HCT116 (cell line): ENCODE measurements at regions not wholly inside any gene's neighbourhood (a gene's known extent, or its start where the extent isn't known, plus 50 kb on each side); places are given as distances from the start of the nearest gene placed in this dataset.

ENCODE experiments used
- ATAC-seq: fragments of 200-7000 bp; cut with Tn5 transposase; 2 replicates; pipeline ENCODE4 v1.9.1; 2020; ENCODE audit warnings: mild to moderate bottlenecking, moderate library complexity
- BruUV-seq: library from RNA; stranded (reverse); fragments of 400-500 nt; replicated peaks from 2 replicates; lab custom pipeline; 2021; lab: Mats Ljungman, UMichigan
- CTCF ChIA-PET: fragments of 300-600 bp; sonication (Branson Sonifier 250); formaldehyde crosslinking; loops from one replicate; lab custom pipeline; 2021; ENCODE audit warnings: antibody characterized with exemption; lab: Charles Lee
- POLR2A ChIA-PET: fragments of 300-600, 350-600 bp; sonication (Branson Sonifier 250); formaldehyde crosslinking; loops from one replicate; lab custom pipeline; 2021; ENCODE audit warnings: antibody characterized with exemption; lab: Charles Lee
- RAD21 ChIA-PET, 2 experiments: fragments of 300-600 bp; sonication (Branson Sonifier 250); formaldehyde crosslinking; loops; one replicate each; lab custom pipeline; 2023; ENCODE audit warnings: low total read pairs in 2 of 2; ENCODE audit not compliant: uncharacterized antibody in 2 of 2, unreplicated experiment in 2 of 2, low non-redundant PET in 1 of 2; lab: Charles Lee
- DNase-seq: peaks from one replicate; pipeline ENCODE4 v3.0.0-alpha.2; 2010; ENCODE audit warnings: low read depth, low spot score
- H2AFZ ChIP-seq: fragments of 200-600 bp; shearing (Covaris generic), sonication (generic); 2 replicates; pipeline ENCODE4 v1.6.1; 2017; ENCODE audit warnings: low read depth, mixed run types, mixed read lengths, antibody characterized with exemption, low read length; ENCODE audit not compliant: poor library complexity, severe bottlenecking
- H3K27ac ChIP-seq: 2 replicates; pipeline ENCODE4 v1.5.1; 2012; ENCODE audit warnings: low read depth, low read length
- H3K27me3 ChIP-seq: fragments of 200-600 bp; sonication (generic); 2 replicates; pipeline ENCODE4 v1.6.1; 2016; ENCODE audit warnings: mixed run types, low read length, mixed read lengths; ENCODE audit not compliant: insufficient read depth
- H3K36me3 ChIP-seq, 2 experiments: fragments of 200-500 bp in 1 of 2; fragments of 200-600 bp in 1 of 2; sonication (Bioruptor generic) in 1 of 2; sonication (generic) in 1 of 2; 2 replicates each; pipeline versions ENCODE4 v1.5.1 to v1.6.1; 2014 to 2016; ENCODE audit warnings: low read length in 2 of 2, inconsistent platforms in 1 of 2, mixed read lengths in 1 of 2, mixed run types in 1 of 2; ENCODE audit not compliant: insufficient read depth in 2 of 2, control insufficient read depth in 1 of 2
- H3K4me1 ChIP-seq, 2 experiments: fragments of 200-600 bp in 1 of 2; sonication (generic) in 1 of 2; 2 replicates each; pipeline versions ENCODE4 v1.5.1 to v1.6.1; 2012 to 2017; ENCODE audit warnings: low read length in 2 of 2, inconsistent platforms in 1 of 2, mild to moderate bottlenecking in 1 of 2, mixed read lengths in 1 of 2, mixed run types in 1 of 2, moderate library complexity in 1 of 2; ENCODE audit not compliant: insufficient read depth in 2 of 2, control insufficient read depth in 1 of 2
- H3K4me2 ChIP-seq: fragments of 200-600 bp; sonication (generic); 2 replicates; pipeline ENCODE4 v1.6.1; 2017; ENCODE audit warnings: mixed run types, low read length, mixed read lengths
- H3K4me3 ChIP-seq, 2 experiments: fragments of 200-600 bp in 1 of 2; sonication (generic) in 1 of 2; replicated peaks in 1 of 2; 2 replicates each; pipeline ENCODE4 v1.5.1; 2011 to 2016; ENCODE audit warnings: low read length in 2 of 2, control low read depth in 1 of 2, low read depth in 1 of 2, mild to moderate bottlenecking in 1 of 2, mixed read lengths in 1 of 2, mixed run types in 1 of 2
- H3K79me2 ChIP-seq: fragments of 200-600 bp; sonication (generic); 2 replicates; pipeline ENCODE4 v1.6.1; 2017; ENCODE audit warnings: mild to moderate bottlenecking, mixed run types, low read length, moderate library complexity, mixed read lengths; ENCODE audit not compliant: insufficient read depth
- H3K9ac ChIP-seq: fragments of 200-600 bp; sonication (generic); 2 replicates; pipeline ENCODE4 v1.6.1; 2016; ENCODE audit warnings: low read length, mixed read lengths
- H3K9me2 ChIP-seq: fragments of 200-600 bp; sonication (generic), shearing (Covaris generic); 2 replicates; pipeline ENCODE4 v1.6.1; 2017; ENCODE audit warnings: mixed run types, mild to moderate bottlenecking, moderate library complexity; ENCODE audit not compliant: insufficient read depth
- H3K9me3 ChIP-seq, 2 experiments: fragments of 200-500 bp in 1 of 2; fragments of 200-600 bp in 1 of 2; sonication (Bioruptor generic) in 1 of 2; sonication (generic) in 1 of 2; 2 replicates each; pipeline ENCODE4 v1.6.1; 2014 to 2017; ENCODE audit warnings: low read length in 2 of 2, mixed read lengths in 2 of 2, inconsistent platforms in 1 of 2, low read depth in 1 of 2, mild to moderate bottlenecking in 1 of 2, mixed run types in 1 of 2, moderate library complexity in 1 of 2; ENCODE audit not compliant: control insufficient read depth in 1 of 2, insufficient read depth in 1 of 2
- H4K20me1 ChIP-seq: fragments of 200-600 bp; sonication (generic), shearing (Covaris generic); 2 replicates; pipeline ENCODE4 v1.6.1; 2017; ENCODE audit warnings: mixed run types, mild to moderate bottlenecking, moderate library complexity; ENCODE audit not compliant: insufficient read depth
- CBX3 ChIP-seq: IDR thresholded peaks from 2 replicates; pipeline ENCODE4 v1.6.1; 2012; ENCODE audit warnings: low read depth
- CEBPB ChIP-seq: IDR thresholded peaks from 2 replicates; pipeline ENCODE4 v1.6.1; 2012; ENCODE audit warnings: low read depth
- EGR1 ChIP-seq: IDR thresholded peaks from 2 replicates; pipeline ENCODE4 v1.6.1; 2012; ENCODE audit warnings: low read depth
- ELF1 ChIP-seq: IDR thresholded peaks from 2 replicates; pipeline ENCODE4 v1.6.1; 2012; ENCODE audit warnings: low read depth, borderline replicate concordance
- EZH2 ChIP-seq: fragments of 200-600 bp; sonication (generic); IDR thresholded peaks from 2 replicates; pipeline ENCODE4 v1.6.1; 2017; ENCODE audit warnings: antibody characterized with exemption, mixed run types
- EZH2phosphoT487 ChIP-seq: fragments of 200-600 bp; IDR thresholded peaks from 2 replicates; pipeline ENCODE4 v1.6.1; 2018; ENCODE audit warnings: antibody characterized with exemption, borderline replicate concordance
- FOSL1 ChIP-seq: IDR thresholded peaks from 2 replicates; pipeline ENCODE4 v1.6.1; 2012; ENCODE audit warnings: low read depth
- JUND ChIP-seq: IDR thresholded peaks from 2 replicates; pipeline ENCODE4 v1.6.1; 2012
- POLR2A ChIP-seq: IDR thresholded peaks from 2 replicates; pipeline ENCODE4 v1.7.0; 2011; ENCODE audit warnings: borderline replicate concordance; ENCODE audit not compliant: insufficient read depth, insufficient read length; ENCODE audit errors: extremely low read depth
- RAD21 ChIP-seq: IDR thresholded peaks from 2 replicates; pipeline ENCODE4 v1.6.1; 2012; ENCODE audit warnings: low read depth, mild to moderate bottlenecking
- SIN3A ChIP-seq: IDR thresholded peaks from 2 replicates; pipeline ENCODE4 v1.6.1; 2012; ENCODE audit warnings: low read depth
- SP1 ChIP-seq: IDR thresholded peaks from 2 replicates; pipeline ENCODE4 v1.6.1; 2012; ENCODE audit warnings: low read depth
- SRF ChIP-seq: IDR thresholded peaks from 2 replicates; pipeline ENCODE4 v1.6.1; 2012; ENCODE audit warnings: low read depth
- TCF7L2 ChIP-seq: IDR thresholded peaks from 2 replicates; pipeline ENCODE4 v1.7.0; 2011; ENCODE audit warnings: borderline replicate concordance, inconsistent platforms; ENCODE audit not compliant: insufficient read depth, insufficient read length; ENCODE audit errors: extremely low read depth
- ZFX ChIP-seq: fragments of 450-650 bp; IDR thresholded peaks from 2 replicates; pipeline ENCODE4 v1.6.1; 2017
- ZNF274 ChIP-seq: fragments of 200-500 bp; sonication (Bioruptor generic); IDR thresholded peaks from 2 replicates; pipeline ENCODE4 v1.6.1; 2014; ENCODE audit warnings: mild to moderate bottlenecking, low read depth, low read length, inconsistent platforms
- intact Hi-C: fragments of 100-400 bp; cut with micrococcal nuclease; formaldehyde crosslinking; loops from 2 replicates; pipeline ENCODE4 v1.10.0; 2022
- TF ChIP-seq, protein P1 (sequence below), 3 experiments: fragments of 200-600 bp in 1 of 3; sonication (generic) in 1 of 3; IDR thresholded peaks in 2 of 3; conservative IDR thresholded peaks in 1 of 3; 2 replicates each; pipeline ENCODE4 v1.5.1; 2012 to 2017; ENCODE audit warnings: low read depth in 2 of 3, low read length in 2 of 3, antibody characterized with exemption in 1 of 3, borderline replicate concordance in 1 of 3, control low read depth in 1 of 3, mild to moderate bottlenecking in 1 of 3, mixed read lengths in 1 of 3, mixed run types in 1 of 3, moderate library complexity in 1 of 3; ENCODE audit not compliant: insufficient read depth in 1 of 3
- TF ChIP-seq, protein P2 (sequence below): IDR thresholded peaks from 2 replicates; pipeline ENCODE4 v1.6.1; 2012
- TF ChIP-seq, protein P3 (sequence below): IDR thresholded peaks from 2 replicates; pipeline ENCODE4 v1.6.1; 2012; ENCODE audit warnings: low read depth
- TF ChIP-seq, protein P4 (sequence below): IDR thresholded peaks from 2 replicates; pipeline ENCODE4 v1.6.1; 2012

DNA sequence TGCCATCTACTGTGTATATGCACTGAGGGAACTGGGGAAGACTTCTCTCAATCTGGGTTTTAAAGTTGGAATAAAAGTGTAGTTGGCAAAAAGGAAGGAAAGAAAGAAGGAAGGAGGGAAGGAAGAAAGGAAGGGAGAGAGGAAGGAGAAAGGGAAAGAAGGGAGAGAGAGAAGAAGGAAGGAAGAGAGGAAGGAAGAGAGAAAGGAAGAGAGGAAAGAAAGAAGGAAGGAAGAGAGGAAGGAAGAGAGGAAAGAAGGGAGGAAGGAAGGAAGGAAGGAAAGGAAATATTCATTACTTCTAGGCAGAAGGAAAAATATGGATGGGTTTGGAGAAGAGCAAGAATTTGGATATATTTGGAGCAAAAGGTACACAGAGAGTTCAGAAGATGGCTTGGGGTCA lies 343.6 kb upstream of the AUTS2 start:
- no peak overlapping the region for H2AFZ ChIP-seq
- H3K4me3 ChIP-seq = no peak overlapping the region
- H3K4me1 ChIP-seq = no peaks in the 10 kb centered on the region
- H3K9ac ChIP-seq = no peak overlapping the region
- POLR2A ChIA-PET = no interaction called here
- BruUV-seq = no TSS peak
- no peaks in the 10 kb centered on the region for H3K36me3 ChIP-seq
- H3K27ac ChIP-seq = no peak overlapping the region
- no peaks in the 10 kb centered on the region for H3K9me2 ChIP-seq
- intact Hi-C loops = no loop called here
- ATAC-seq (no peak), DNase-seq (no peak)
- TF ChIP-seq, protein P1, sequence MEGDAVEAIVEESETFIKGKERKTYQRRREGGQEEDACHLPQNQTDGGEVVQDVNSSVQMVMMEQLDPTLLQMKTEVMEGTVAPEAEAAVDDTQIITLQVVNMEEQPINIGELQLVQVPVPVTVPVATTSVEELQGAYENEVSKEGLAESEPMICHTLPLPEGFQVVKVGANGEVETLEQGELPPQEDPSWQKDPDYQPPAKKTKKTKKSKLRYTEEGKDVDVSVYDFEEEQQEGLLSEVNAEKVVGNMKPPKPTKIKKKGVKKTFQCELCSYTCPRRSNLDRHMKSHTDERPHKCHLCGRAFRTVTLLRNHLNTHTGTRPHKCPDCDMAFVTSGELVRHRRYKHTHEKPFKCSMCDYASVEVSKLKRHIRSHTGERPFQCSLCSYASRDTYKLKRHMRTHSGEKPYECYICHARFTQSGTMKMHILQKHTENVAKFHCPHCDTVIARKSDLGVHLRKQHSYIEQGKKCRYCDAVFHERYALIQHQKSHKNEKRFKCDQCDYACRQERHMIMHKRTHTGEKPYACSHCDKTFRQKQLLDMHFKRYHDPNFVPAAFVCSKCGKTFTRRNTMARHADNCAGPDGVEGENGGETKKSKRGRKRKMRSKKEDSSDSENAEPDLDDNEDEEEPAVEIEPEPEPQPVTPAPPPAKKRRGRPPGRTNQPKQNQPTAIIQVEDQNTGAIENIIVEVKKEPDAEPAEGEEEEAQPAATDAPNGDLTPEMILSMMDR (IDR thresholded peaks at IDR 0.05 in 2 of 3, conservative IDR thresholded peaks at IDR 0.05 in 1 of 3; ENCODE audit: borderline replicate concordance in 1 of 3, insufficient read depth in 1 of 3, low read depth in 2 of 3, low read length in 2 of 3) = no peak
- TF ChIP-seq SIN3A = no peak
- no peak for TF ChIP-seq ZFX
- TF ChIP-seq EZH2 = no peak
- no peak for TF ChIP-seq ZNF274
- TF ChIP-seq POLR2A = no peak
- TF ChIP-seq TCF7L2 = no peak
- TF ChIP-seq, protein P2, sequence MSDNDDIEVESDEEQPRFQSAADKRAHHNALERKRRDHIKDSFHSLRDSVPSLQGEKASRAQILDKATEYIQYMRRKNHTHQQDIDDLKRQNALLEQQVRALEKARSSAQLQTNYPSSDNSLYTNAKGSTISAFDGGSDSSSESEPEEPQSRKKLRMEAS = no peak
- no peak for TF ChIP-seq SP1
- TF ChIP-seq CEBPB = no peak
- TF ChIP-seq, protein P3, sequence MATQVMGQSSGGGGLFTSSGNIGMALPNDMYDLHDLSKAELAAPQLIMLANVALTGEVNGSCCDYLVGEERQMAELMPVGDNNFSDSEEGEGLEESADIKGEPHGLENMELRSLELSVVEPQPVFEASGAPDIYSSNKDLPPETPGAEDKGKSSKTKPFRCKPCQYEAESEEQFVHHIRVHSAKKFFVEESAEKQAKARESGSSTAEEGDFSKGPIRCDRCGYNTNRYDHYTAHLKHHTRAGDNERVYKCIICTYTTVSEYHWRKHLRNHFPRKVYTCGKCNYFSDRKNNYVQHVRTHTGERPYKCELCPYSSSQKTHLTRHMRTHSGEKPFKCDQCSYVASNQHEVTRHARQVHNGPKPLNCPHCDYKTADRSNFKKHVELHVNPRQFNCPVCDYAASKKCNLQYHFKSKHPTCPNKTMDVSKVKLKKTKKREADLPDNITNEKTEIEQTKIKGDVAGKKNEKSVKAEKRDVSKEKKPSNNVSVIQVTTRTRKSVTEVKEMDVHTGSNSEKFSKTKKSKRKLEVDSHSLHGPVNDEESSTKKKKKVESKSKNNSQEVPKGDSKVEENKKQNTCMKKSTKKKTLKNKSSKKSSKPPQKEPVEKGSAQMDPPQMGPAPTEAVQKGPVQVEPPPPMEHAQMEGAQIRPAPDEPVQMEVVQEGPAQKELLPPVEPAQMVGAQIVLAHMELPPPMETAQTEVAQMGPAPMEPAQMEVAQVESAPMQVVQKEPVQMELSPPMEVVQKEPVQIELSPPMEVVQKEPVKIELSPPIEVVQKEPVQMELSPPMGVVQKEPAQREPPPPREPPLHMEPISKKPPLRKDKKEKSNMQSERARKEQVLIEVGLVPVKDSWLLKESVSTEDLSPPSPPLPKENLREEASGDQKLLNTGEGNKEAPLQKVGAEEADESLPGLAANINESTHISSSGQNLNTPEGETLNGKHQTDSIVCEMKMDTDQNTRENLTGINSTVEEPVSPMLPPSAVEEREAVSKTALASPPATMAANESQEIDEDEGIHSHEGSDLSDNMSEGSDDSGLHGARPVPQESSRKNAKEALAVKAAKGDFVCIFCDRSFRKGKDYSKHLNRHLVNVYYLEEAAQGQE = no peak
- TF ChIP-seq EGR1 = no peak
- TF ChIP-seq ELF1 = no peak
- TF ChIP-seq, protein P4, sequence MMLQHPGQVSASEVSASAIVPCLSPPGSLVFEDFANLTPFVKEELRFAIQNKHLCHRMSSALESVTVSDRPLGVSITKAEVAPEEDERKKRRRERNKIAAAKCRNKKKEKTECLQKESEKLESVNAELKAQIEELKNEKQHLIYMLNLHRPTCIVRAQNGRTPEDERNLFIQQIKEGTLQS = no peak
- TF ChIP-seq CBX3 = no peak
- no peak for TF ChIP-seq SRF
- no peak for TF ChIP-seq JUND
- no peak for TF ChIP-seq EZH2phosphoT487
- no peak for TF ChIP-seq FOSL1
- no peak for TF ChIP-seq RAD21
- no peak overlapping the region for H3K4me2 ChIP-seq
- CTCF ChIA-PET = no interaction called here
- RAD21 ChIA-PET = no interaction called here
- no peaks in the 10 kb centered on the region for H3K79me2 ChIP-seq
- no peaks in the 10 kb centered on the region for H4K20me1 ChIP-seq
- H3K9me3 ChIP-seq = peaks cover 0 to 20% of the 10 kb centered on the region in 2 experiments; a peak in 1 of 4 replicates
- no peaks in the 10 kb centered on the region for H3K27me3 ChIP-seq
